ENCODE measurements at regions not wholly inside any gene's neighbourhood (a gene's known extent, or its start where the extent isn't known, plus 50 kb on each side); places are given as distances from the start of the nearest gene placed in this dataset.

- peaks cover 12% of the 10 kb centered on the region for H3K9me3 Mint-ChIP-seq
- no peak for TF ChIP-seq CTCF (IDR thresholded peaks at IDR 0.05)
- H3K4me1 Mint-ChIP-seq, result no peaks in the 10 kb centered on the region
- ATAC-seq (ENCODE audit: low read depth), result no peak
- no peak for DNase-seq
- ChIA-PET CTCF (no interaction called here), POLR2A (no interaction called here)
- H3K27me3 Mint-ChIP-seq, result no peaks in the 10 kb centered on the region
- H3K27ac Mint-ChIP-seq, result no peak overlapping the region
- H3K4me3 Mint-ChIP-seq, result no peak overlapping the region
- intact Hi-C loops (cut with micrococcal nuclease), result no loop called here
- H3K36me3 Mint-ChIP-seq (ENCODE audit: low read depth), result no peaks in the 10 kb centered on the region
These were observed 997.6 kb upstream of the ATXN8OS start for GRCh38 chr13:69109891-69110525.

DNA sequence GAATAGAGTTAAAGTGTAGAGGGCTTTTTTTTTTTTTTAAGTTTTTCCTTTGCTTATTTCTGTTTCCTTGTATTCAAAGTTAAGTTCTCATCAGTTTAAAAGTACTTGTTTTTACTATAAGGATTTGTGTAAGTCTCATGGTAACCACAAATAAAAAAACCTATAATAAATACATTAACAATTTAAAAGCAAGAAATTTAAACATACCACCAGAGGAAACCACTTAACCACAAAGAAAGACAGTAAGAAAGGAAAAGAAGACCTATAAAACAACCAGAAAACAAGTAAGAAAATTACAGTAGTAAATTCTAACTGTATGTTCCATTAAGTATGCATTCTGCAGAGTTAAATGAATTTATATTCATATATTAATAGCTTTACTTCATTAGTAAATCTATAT is 999.1 kb upstream of the ATXN8OS start:
- ATAC-seq (ENCODE audit: low read depth), result no peak
- no peak for TF ChIP-seq CTCF (IDR thresholded peaks at IDR 0.05)
- Mint-ChIP-seq H3K36me3 (ENCODE audit: low read depth) (no peaks in the 10 kb centered on the region), H3K4me1 (no peaks in the 10 kb centered on the region), H3K27me3 (no peaks in the 10 kb centered on the region), H3K27ac (no peak overlapping the region), H3K4me3 (no peak overlapping the region), H3K9me3 (peaks cover 12% of the 10 kb centered on the region)
- CTCF ChIA-PET, result no interaction called here
- intact Hi-C loops (cut with micrococcal nuclease), result no loop called here
- POLR2A ChIA-PET, result no interaction called here
- no peak for DNase-seq

- TF ChIP-seq CTCF (IDR thresholded peaks at IDR 0.05), result no peak
- no peak for ATAC-seq (ENCODE audit: low read depth)
- POLR2A ChIA-PET, result no interaction called here
- intact Hi-C loops (cut with micrococcal nuclease), result no loop called here
- Mint-ChIP-seq H3K4me1 (no peaks in the 10 kb centered on the region), H3K9me3 (peaks cover 12% of the 10 kb centered on the region), H3K27me3 (no peaks in the 10 kb centered on the region), H3K27ac (no peak overlapping the region), H3K4me3 (no peak overlapping the region), H3K36me3 (ENCODE audit: low read depth) (no peaks in the 10 kb centered on the region)
- CTCF ChIA-PET, result no interaction called here
- no peak for DNase-seq
These were observed 1000.2 kb upstream of the ATXN8OS start for GRCh38 chr13:69107436-69107835.

- no peaks in the 10 kb centered on the region for H3K36me3 Mint-ChIP-seq (ENCODE audit: low read depth)
- CTCF ChIA-PET, result no interaction called here
- no peak overlapping the region for H3K4me3 Mint-ChIP-seq
- no peaks in the 10 kb centered on the region for H3K4me1 Mint-ChIP-seq
- DNase-seq (no peak), ATAC-seq (ENCODE audit: low read depth) (no peak)
- no peak overlapping the region for H3K27ac Mint-ChIP-seq
- TF ChIP-seq CTCF (IDR thresholded peaks at IDR 0.05), result no peak
- H3K9me3 Mint-ChIP-seq, result peaks cover under 1% of the 10 kb centered on the region
- POLR2A ChIA-PET, result no interaction called here
- no peaks in the 10 kb centered on the region for H3K27me3 Mint-ChIP-seq
- intact Hi-C loops (cut with micrococcal nuclease), result no loop called here
These were observed 1005.8 kb upstream of the ATXN8OS start for GRCh38 chr13:69101841-69102240.

GRCh38 chr13:69094485-69094884 is 1013.1 kb upstream of the ATXN8OS start:
- H3K36me3 Mint-ChIP-seq (ENCODE audit: low read depth), result no peaks in the 10 kb centered on the region
- peaks cover 4% of the 10 kb centered on the region for H3K9me3 Mint-ChIP-seq
- no peaks in the 10 kb centered on the region for H3K27me3 Mint-ChIP-seq
- intact Hi-C loops (cut with micrococcal nuclease), result no loop called here
- H3K27ac Mint-ChIP-seq, result no peak overlapping the region
- H3K4me1 Mint-ChIP-seq, result no peaks in the 10 kb centered on the region
- CTCF ChIA-PET, result interaction anchor here (0.6 kb wide), 1 partner anchor 1529 kb away, joined by 3 read pairs; no protein-coding TSS in a partner anchor
- DNase-seq (no peak), ATAC-seq (ENCODE audit: low read depth) (no peak)
- POLR2A ChIA-PET, result no interaction called here
- H3K4me3 Mint-ChIP-seq, result no peak overlapping the region
- TF ChIP-seq CTCF (IDR thresholded peaks at IDR 0.05), result no peak

Data from activated B cell treated with CpG ODN at 0.5 μM for 24 hours (primary cell).